Smooth muscle cell (in vitro differentiated cells): ENCODE measurements at regions not wholly inside any gene's neighbourhood (a gene's known extent, or its start where the extent isn't known, plus 50 kb on each side); places are given as distances from the start of the nearest gene placed in this dataset.
"Not testable (repeated sequence)": the region's sequence is repeated elsewhere in the genome, so short reads cannot be mapped to it uniquely, and the experiment has no call there.

Experiments used
- DNase-seq: peaks from one replicate; lab custom pipeline; 2025; ENCODE audit not compliant: unreplicated experiment; lab: John Stamatoyannopoulos, UW
- H2AFZ ChIP-seq: fragments of 200-600 bp; sonication (generic); 2 replicates; pipeline ENCODE4 v1.6.0; 2016; ENCODE audit warnings: antibody characterized with exemption, low read depth, mild to moderate bottlenecking
- H3F3A ChIP-seq: fragments of 200-600 bp; sonication (generic); 2 replicates; pipeline ENCODE4 v1.6.0; 2017; ENCODE audit warnings: antibody characterized with exemption, low read depth
- H3K27ac ChIP-seq: fragments of 200-600 bp; sonication (generic); 2 replicates; pipeline ENCODE4 v1.5.1; 2016; ENCODE audit warnings: low read depth, mild to moderate bottlenecking
- H3K27me3 ChIP-seq: fragments of 200-600 bp; sonication (generic); 2 replicates; pipeline ENCODE4 v1.6.1; 2016; ENCODE audit warnings: low read depth, mild to moderate bottlenecking
- H3K36me3 ChIP-seq: fragments of 200-600 bp; sonication (generic); 2 replicates; pipeline ENCODE4 v1.5.1; 2016; ENCODE audit warnings: low read depth
- H3K4me1 ChIP-seq: fragments of 200-600 bp; sonication (generic); 2 replicates; pipeline ENCODE4 v1.5.1; 2016; ENCODE audit warnings: low read depth
- H3K4me2 ChIP-seq: fragments of 200-600 bp; sonication (generic); 2 replicates; pipeline ENCODE4 v1.6.0; 2016; ENCODE audit warnings: mild to moderate bottlenecking
- H3K4me3 ChIP-seq: fragments of 200-600 bp; sonication (generic); 2 replicates; pipeline ENCODE4 v1.5.1; 2016; ENCODE audit warnings: mild to moderate bottlenecking
- H3K79me2 ChIP-seq: fragments of 200-600 bp; sonication (generic); 2 replicates; pipeline ENCODE4 v1.6.0; 2016; ENCODE audit warnings: low read depth, mild to moderate bottlenecking
- H3K9ac ChIP-seq: fragments of 200-600 bp; sonication (generic); 2 replicates; pipeline ENCODE4 v1.6.0; 2016; ENCODE audit warnings: low read depth
- H3K9me3 ChIP-seq: fragments of 200-600 bp; sonication (generic); replicated peaks from 2 replicates; pipeline ENCODE4 v1.5.1; 2016; ENCODE audit warnings: low read depth
- H4K20me1 ChIP-seq: fragments of 200-600 bp; sonication (generic); 2 replicates; pipeline ENCODE4 v1.6.0; 2016; ENCODE audit warnings: low read depth
- CTCF ChIP-seq: fragments of 200-600 bp; sonication (generic); IDR thresholded peaks from 2 replicates; pipeline ENCODE4 v1.5.1; 2017; ENCODE audit warnings: borderline replicate concordance, mild to moderate bottlenecking, antibody characterized with exemption; ENCODE audit not compliant: insufficient read depth, poor library complexity, severe bottlenecking
- WGBS: methylation state at CpG from one replicate; pipeline ENCODE4 v1.1.7; 2016; ENCODE audit warnings: low lambda C conversion rate; 5-methylcytosine and 5-hydroxymethylcytosine counted together

- Histone ChIP-seq H3K4me2 (no peak overlapping the region), H4K20me1 (no peaks in the 10 kb centered on the region), H3K79me2 (no peaks in the 10 kb centered on the region), H3K4me3 (no peak overlapping the region), H3K4me1 (peaks cover 5% of the 10 kb centered on the region), H3K27me3 (no peaks in the 10 kb centered on the region), H3K27ac (no peak overlapping the region), H3F3A (peaks cover 4% of the 10 kb centered on the region), H3K36me3 (no peaks in the 10 kb centered on the region), H3K9ac (no peak overlapping the region), H2AFZ (no peak overlapping the region), H3K9me3 (no peaks in the 10 kb centered on the region)
- DNase-seq = no peak
- WGBS = 82% methylated on average over 4 of the region's 4 CpGs
- no peak for TF ChIP-seq CTCF
These were observed 111.9 kb upstream of the KRAS start for GRCh38 chr12:25362646-25363045.

- TF ChIP-seq CTCF = no peak
- WGBS = 82% methylated on average over 2 of the region's 2 CpGs
- peaks cover 4% of the 10 kb centered on the region for H3F3A ChIP-seq
- H3K4me1 ChIP-seq = peaks cover 5% of the 10 kb centered on the region
- H3K4me2 ChIP-seq = no peak overlapping the region
- H4K20me1 ChIP-seq = no peaks in the 10 kb centered on the region
- H3K27me3 ChIP-seq = no peaks in the 10 kb centered on the region
- no peak overlapping the region for H3K4me3 ChIP-seq
- DNase-seq = no peak
- peak overlapping the region; percentile 37 for H2AFZ ChIP-seq
- H3K9me3 ChIP-seq = no peaks in the 10 kb centered on the region
- H3K9ac ChIP-seq = no peak overlapping the region
- H3K27ac ChIP-seq = no peak overlapping the region
- no peaks in the 10 kb centered on the region for H3K79me2 ChIP-seq
- H3K36me3 ChIP-seq = no peaks in the 10 kb centered on the region
These were observed 110.8 kb upstream of the KRAS start for GRCh38 chr12:25361511-25361910.

DNA sequence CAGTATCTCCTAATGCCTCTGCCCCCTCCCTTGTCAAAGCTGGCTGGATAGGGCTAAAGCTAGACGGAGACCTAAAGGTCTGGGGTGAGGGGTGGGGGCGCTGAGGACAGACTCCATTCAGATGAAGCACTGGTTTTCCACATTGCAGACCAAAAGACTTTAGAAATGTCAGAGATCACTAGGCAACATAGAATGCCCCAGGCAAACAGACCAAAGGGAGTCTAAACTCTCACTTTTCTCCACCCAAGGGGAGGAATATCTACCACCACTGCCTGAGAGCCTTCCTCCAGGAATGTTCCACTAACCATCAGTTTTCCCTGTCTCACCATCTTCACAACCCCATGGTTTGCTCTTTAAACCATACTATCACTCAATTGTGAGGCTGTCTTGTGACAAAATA lies 106.9 kb upstream of the KRAS start:
- H2AFZ ChIP-seq = no peak overlapping the region
- H4K20me1 ChIP-seq = no peaks in the 10 kb centered on the region
- H3K9ac ChIP-seq = no peak overlapping the region
- H3K36me3 ChIP-seq = no peaks in the 10 kb centered on the region
- no peak overlapping the region for H3K27ac ChIP-seq
- H3K79me2 ChIP-seq = no peaks in the 10 kb centered on the region
- H3F3A ChIP-seq = peaks cover 4% of the 10 kb centered on the region
- no peaks in the 10 kb centered on the region for H3K4me1 ChIP-seq
- DNase-seq = no peak
- 75% methylated on average over 2 of the region's 2 CpGs for WGBS
- TF ChIP-seq CTCF = no peak
- H3K4me2 ChIP-seq = no peak overlapping the region
- H3K4me3 ChIP-seq = no peak overlapping the region
- no peaks in the 10 kb centered on the region for H3K27me3 ChIP-seq
- H3K9me3 ChIP-seq = no peaks in the 10 kb centered on the region

- WGBS = 91% methylated on average over 2 of the region's 2 CpGs
- not testable (repeated sequence) for H4K20me1 ChIP-seq, H3K4me3 ChIP-seq, H3K4me1 ChIP-seq, H2AFZ ChIP-seq, H3K27me3 ChIP-seq, H3K9ac ChIP-seq, H3K27ac ChIP-seq, H3K4me2 ChIP-seq, H3K9me3 ChIP-seq, H3K36me3 ChIP-seq, DNase-seq, H3F3A ChIP-seq, H3K79me2 ChIP-seq
These were observed 102.2 kb upstream of the KRAS start for GRCh38 chr12:25352942-25353341.
